ENCODE measurements at regions not wholly inside any gene's neighbourhood (a gene's known extent, or its start where the extent isn't known, plus 50 kb on each side); places are given as distances from the start of the nearest gene placed in this dataset.

DNA sequence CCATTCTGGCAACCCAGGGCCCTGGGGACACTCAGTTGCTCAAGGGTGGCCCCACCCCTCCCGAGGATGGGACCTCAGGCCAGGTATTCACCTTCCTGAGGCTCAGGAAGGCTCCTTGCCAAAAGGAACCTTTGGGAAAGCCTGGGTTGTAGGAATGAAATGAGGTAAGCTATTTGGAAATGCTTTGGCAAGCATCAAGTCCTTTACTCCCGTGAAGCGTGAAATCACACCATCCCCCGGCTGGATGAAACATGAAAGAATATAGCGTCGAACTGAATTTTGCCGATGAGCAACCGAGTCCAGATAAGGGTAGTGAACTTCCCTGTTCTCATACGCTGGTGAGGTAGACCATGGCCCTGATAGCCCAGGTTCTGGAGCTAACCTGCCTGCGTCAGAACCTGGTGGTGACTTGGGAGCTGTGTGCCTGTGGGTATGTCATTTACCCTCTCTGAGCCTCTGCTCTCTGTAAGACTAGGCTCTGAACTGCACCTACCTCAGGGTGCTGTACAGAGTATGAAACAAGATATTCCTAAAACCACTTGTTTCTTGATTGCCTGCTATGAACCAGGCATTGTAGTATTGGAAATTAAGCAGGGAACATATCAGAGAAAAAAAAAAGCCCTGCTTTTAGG lies 105.3 kb upstream of the BOD1 start:
- Histone ChIP-seq H3K9me3 (ENCODE audit: control insufficient read depth, insufficient read depth, low read depth, low read length) (no peaks in the 10 kb centered on the region), H3K27ac (ENCODE audit: low read length) (no peak overlapping the region), H3K4me3 (ENCODE audit: low read depth in 2 of 2, low read length in 2 of 2) (no peak overlapping the region), H3K27me3 (ENCODE audit: control insufficient read depth, insufficient read depth, low read length) (no peaks in the 10 kb centered on the region), H3K4me1 (ENCODE audit: control insufficient read depth, insufficient read depth, low read length) (no peaks in the 10 kb centered on the region), H3K36me3 (ENCODE audit: control insufficient read depth, insufficient read depth, low read length) (no peaks in the 10 kb centered on the region)
- DNase-seq (ENCODE audit: low read depth, low spot score): no peak
- intact Hi-C loops (cut with micrococcal nuclease; ENCODE audit: unreplicated experiment): no loop called here
- ChIA-PET CTCF (interaction anchor here (0.7 kb wide), 1 partner anchor 48 kb away, joined by 4 read pairs; no protein-coding TSS in a partner anchor), POLR2A (no interaction called here)
- in situ Hi-C loops (cut with HindIII; ENCODE audit: low pct_unique_long_range_greater_than_20kb, low sequenced_read_pairs): no loop called here
- BruUV-seq (replicated peaks): no TSS peak
- TF ChIP-seq TCF7L2 (IDR thresholded peaks at IDR 0.05; ENCODE audit: low read depth, low read length) (no peak), POLR2AphosphoS5 (IDR thresholded peaks at IDR 0.05; ENCODE audit: low read depth, low read length) (no peak), SIN3A (IDR thresholded peaks at IDR 0.05; ENCODE audit: borderline replicate concordance, insufficient read depth, low read depth, low read length) (no peak)
- TF ChIP-seq, protein P1, sequence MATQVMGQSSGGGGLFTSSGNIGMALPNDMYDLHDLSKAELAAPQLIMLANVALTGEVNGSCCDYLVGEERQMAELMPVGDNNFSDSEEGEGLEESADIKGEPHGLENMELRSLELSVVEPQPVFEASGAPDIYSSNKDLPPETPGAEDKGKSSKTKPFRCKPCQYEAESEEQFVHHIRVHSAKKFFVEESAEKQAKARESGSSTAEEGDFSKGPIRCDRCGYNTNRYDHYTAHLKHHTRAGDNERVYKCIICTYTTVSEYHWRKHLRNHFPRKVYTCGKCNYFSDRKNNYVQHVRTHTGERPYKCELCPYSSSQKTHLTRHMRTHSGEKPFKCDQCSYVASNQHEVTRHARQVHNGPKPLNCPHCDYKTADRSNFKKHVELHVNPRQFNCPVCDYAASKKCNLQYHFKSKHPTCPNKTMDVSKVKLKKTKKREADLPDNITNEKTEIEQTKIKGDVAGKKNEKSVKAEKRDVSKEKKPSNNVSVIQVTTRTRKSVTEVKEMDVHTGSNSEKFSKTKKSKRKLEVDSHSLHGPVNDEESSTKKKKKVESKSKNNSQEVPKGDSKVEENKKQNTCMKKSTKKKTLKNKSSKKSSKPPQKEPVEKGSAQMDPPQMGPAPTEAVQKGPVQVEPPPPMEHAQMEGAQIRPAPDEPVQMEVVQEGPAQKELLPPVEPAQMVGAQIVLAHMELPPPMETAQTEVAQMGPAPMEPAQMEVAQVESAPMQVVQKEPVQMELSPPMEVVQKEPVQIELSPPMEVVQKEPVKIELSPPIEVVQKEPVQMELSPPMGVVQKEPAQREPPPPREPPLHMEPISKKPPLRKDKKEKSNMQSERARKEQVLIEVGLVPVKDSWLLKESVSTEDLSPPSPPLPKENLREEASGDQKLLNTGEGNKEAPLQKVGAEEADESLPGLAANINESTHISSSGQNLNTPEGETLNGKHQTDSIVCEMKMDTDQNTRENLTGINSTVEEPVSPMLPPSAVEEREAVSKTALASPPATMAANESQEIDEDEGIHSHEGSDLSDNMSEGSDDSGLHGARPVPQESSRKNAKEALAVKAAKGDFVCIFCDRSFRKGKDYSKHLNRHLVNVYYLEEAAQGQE (IDR thresholded peaks at IDR 0.05; ENCODE audit: insufficient read depth in 1 of 2, low read depth in 2 of 2, low read length in 1 of 2): no peak
- TF ChIP-seq, protein P2, sequence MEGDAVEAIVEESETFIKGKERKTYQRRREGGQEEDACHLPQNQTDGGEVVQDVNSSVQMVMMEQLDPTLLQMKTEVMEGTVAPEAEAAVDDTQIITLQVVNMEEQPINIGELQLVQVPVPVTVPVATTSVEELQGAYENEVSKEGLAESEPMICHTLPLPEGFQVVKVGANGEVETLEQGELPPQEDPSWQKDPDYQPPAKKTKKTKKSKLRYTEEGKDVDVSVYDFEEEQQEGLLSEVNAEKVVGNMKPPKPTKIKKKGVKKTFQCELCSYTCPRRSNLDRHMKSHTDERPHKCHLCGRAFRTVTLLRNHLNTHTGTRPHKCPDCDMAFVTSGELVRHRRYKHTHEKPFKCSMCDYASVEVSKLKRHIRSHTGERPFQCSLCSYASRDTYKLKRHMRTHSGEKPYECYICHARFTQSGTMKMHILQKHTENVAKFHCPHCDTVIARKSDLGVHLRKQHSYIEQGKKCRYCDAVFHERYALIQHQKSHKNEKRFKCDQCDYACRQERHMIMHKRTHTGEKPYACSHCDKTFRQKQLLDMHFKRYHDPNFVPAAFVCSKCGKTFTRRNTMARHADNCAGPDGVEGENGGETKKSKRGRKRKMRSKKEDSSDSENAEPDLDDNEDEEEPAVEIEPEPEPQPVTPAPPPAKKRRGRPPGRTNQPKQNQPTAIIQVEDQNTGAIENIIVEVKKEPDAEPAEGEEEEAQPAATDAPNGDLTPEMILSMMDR (IDR thresholded peaks at IDR 0.05): no peak
- ATAC-seq: 0 out of 2 replicates have a peak, but pooled peaks have one; percentile 33

DNA sequence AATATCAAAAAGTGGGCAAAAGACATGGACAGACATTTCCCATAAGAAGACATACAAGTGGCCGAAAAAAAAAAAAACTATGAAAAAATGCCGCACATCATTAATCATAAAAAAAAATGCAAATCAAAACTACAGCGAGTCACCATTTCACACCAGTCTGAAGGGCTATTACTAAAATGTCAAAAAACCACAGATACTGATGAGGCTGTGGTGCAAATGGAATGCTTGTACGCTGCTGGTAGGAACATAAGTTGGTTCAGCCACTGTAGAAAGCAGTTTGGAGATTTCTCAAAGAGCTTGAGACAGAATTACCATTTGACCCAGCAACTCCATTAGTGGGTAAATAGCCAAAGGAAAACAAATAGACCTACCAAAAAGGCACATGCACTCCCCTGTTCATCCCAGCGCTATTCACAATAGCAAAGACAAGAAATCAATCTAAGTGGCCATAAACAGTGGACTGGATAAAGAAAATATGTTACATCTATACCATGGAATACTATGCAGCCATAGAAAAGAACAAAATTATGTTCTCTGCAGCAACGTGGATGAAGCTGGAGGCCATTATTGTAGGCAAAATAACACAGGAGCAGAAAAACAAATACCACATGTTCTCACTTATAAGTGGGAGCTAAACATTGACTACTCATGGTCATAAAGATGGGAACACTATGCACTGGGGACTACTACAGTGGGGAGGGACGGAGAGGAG lies 110.6 kb upstream of the BOD1 start:
- Histone ChIP-seq H3K4me3 (ENCODE audit: low read depth in 2 of 2, low read length in 2 of 2) (no peak overlapping the region), H3K36me3 (ENCODE audit: control insufficient read depth, insufficient read depth, low read length) (no peaks in the 10 kb centered on the region), H3K4me1 (ENCODE audit: control insufficient read depth, insufficient read depth, low read length) (no peaks in the 10 kb centered on the region), H3K9me3 (ENCODE audit: control insufficient read depth, insufficient read depth, low read depth, low read length) (no peaks in the 10 kb centered on the region), H3K27ac (ENCODE audit: low read length) (no peak overlapping the region), H3K27me3 (ENCODE audit: control insufficient read depth, insufficient read depth, low read length) (no peaks in the 10 kb centered on the region)
- intact Hi-C loops (cut with micrococcal nuclease; ENCODE audit: unreplicated experiment): no loop called here
- ChIA-PET CTCF (interaction anchor here (0.7 kb wide), 1 partner anchor 246 kb away, joined by 8 read pairs; no protein-coding TSS in a partner anchor), POLR2A (no interaction called here)
- ATAC-seq: no peak
- in situ Hi-C loops (cut with HindIII; ENCODE audit: low pct_unique_long_range_greater_than_20kb, low sequenced_read_pairs): no loop called here
- TF ChIP-seq, protein P2 (IDR thresholded peaks at IDR 0.05): no peak
- TF ChIP-seq SIN3A (IDR thresholded peaks at IDR 0.05; ENCODE audit: borderline replicate concordance, insufficient read depth, low read depth, low read length): no peak
- TF ChIP-seq, protein P1 (IDR thresholded peaks at IDR 0.05; ENCODE audit: insufficient read depth in 1 of 2, low read depth in 2 of 2, low read length in 1 of 2): no peak
- TF ChIP-seq POLR2AphosphoS5 (IDR thresholded peaks at IDR 0.05; ENCODE audit: low read depth, low read length): no peak
- no peak for TF ChIP-seq TCF7L2 (IDR thresholded peaks at IDR 0.05; ENCODE audit: low read depth, low read length)
- no peak for DNase-seq (ENCODE audit: low read depth, low spot score)
- BruUV-seq (replicated peaks): no TSS peak
